Hepatocyte (in vitro differentiated cells): ENCODE measurements at regions not wholly inside any gene's neighbourhood (a gene's known extent, or its start where the extent isn't known, plus 50 kb on each side); places are given as distances from the start of the nearest gene placed in this dataset.

ENCODE experiments used
- CTCF ChIP-seq: fragments of 200-600 bp; sonication (generic); IDR thresholded peaks from 2 replicates; pipeline ENCODE4 v1.5.1; 2016; ENCODE audit warnings: antibody characterized with exemption, mild to moderate bottlenecking; ENCODE audit not compliant: poor library complexity
- EZH2 ChIP-seq: fragments of 200-600 bp; sonication (generic); IDR thresholded peaks from 2 replicates; pipeline ENCODE4 v1.6.1; 2016; ENCODE audit warnings: antibody characterized with exemption, mild to moderate bottlenecking, borderline replicate concordance

- no peak for TF ChIP-seq EZH2
- TF ChIP-seq CTCF, result no peak
Measured at GRCh38 chr6:48535582-48536009, 424.6 kb upstream of the PTCHD4 start.
